Progenitor cell of endocrine pancreas (in vitro differentiated cells): ENCODE measurements at regions not wholly inside any gene's neighbourhood (a gene's known extent, or its start where the extent isn't known, plus 50 kb on each side); places are given as distances from the start of the nearest gene placed in this dataset.

Source experiments
- DNase-seq: peaks from one replicate; pipeline ENCODE4 v3.0.0; 2021; ENCODE audit warnings: low spot score; ENCODE audit not compliant: unreplicated experiment
- H3K27ac Mint-ChIP-seq: 2 replicates; pipeline ENCODE4 v1.8.0; 2021; ENCODE audit warnings: mild to moderate bottlenecking, moderate library complexity, mixed read lengths
- H3K27me3 Mint-ChIP-seq: 2 replicates; pipeline ENCODE4 v1.8.0; 2021; ENCODE audit warnings: mixed read lengths
- H3K36me3 Mint-ChIP-seq: 2 replicates; pipeline ENCODE4 v1.8.0; 2022; ENCODE audit warnings: mixed read lengths; ENCODE audit not compliant: insufficient read depth
- H3K4me1 Mint-ChIP-seq: 2 replicates; pipeline ENCODE4 v1.8.0; 2021; ENCODE audit warnings: low read depth, mixed read lengths
- H3K4me3 Mint-ChIP-seq: 2 replicates; pipeline ENCODE4 v1.8.0; 2021; ENCODE audit warnings: low read depth, mild to moderate bottlenecking, moderate library complexity, mixed read lengths
- H3K9me3 Mint-ChIP-seq: 2 replicates; pipeline ENCODE4 v1.8.0; 2021; ENCODE audit warnings: low read depth, mixed read lengths
- CTCF ChIP-seq: fragments of 200-600 bp; sonication (generic); IDR thresholded peaks from one replicate; pipeline ENCODE4 v1.5.0; 2021; ENCODE audit warnings: antibody characterized with exemption, mild to moderate bottlenecking; ENCODE audit not compliant: unreplicated experiment

DNA sequence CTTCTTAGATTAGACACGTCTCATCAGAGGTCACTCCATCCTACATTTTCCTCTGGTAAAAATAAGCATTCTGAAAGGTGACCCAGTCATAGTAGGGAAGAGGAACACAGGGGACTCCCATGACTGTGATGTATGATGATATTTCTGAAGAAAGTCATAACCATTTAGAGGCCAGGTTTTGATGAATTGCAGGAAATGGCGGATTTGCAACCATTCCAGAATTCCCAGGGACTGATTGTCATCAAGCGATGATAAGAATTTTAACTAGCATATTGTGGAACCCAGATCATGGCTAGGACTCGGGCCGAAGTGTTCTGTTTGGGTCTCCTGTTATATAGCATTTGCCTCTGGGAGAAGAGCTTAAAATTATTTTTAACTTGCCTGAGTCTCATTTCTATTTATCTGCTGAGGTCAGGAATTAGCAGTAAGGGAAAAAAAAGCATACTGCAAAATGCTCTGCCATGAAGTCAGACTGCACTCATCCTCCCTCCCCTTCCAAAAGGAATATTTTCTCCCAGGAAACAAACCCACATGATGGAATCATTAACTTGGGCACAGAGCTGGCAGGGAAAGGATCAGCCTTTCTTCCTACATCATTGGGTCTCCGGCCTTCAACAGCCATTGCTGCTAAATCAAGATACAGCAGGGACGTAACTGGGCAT, 286.7 kb downstream of the HLX start:
- no peak overlapping the region for H3K27ac Mint-ChIP-seq
- H3K27me3 Mint-ChIP-seq, result no peaks in the 10 kb centered on the region
- DNase-seq, result no peak
- H3K4me3 Mint-ChIP-seq, result no peak overlapping the region
- peaks cover 3% of the 10 kb centered on the region for H3K4me1 Mint-ChIP-seq
- no peaks in the 10 kb centered on the region for H3K9me3 Mint-ChIP-seq
- TF ChIP-seq CTCF, result no peak
- no peaks in the 10 kb centered on the region for H3K36me3 Mint-ChIP-seq

GRCh38 chr1:221166559-221167318, 287.5 kb downstream of the HLX start:
- Mint-ChIP-seq H3K36me3 (no peaks in the 10 kb centered on the region), H3K4me3 (no peak overlapping the region), H3K9me3 (no peaks in the 10 kb centered on the region), H3K27ac (no peak overlapping the region), H3K4me1 (peaks cover 3% of the 10 kb centered on the region), H3K27me3 (no peaks in the 10 kb centered on the region)
- no peak for DNase-seq
- TF ChIP-seq CTCF, result no peak

DNA sequence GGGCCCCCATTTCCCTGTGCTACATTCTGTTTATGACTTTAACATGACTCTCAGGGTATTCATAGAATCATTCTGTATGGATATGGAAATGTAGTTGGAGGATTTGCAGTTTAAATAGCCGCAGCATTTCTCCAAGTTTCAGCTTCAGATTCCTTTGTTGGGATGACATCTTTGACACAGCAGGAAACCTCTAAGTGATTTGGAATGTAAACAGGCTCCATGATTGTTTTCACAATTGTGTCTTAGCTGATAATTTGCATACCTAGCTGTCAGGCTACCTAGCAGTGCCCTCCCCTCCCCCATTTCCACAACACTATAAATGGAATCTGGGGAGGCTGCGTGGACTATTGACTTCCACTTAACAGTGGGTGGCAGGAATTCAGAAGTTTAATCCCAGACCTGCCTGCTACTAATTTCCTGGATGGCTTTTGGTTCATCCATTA, 290.2 kb downstream of the HLX start:
- Mint-ChIP-seq H3K36me3 (no peaks in the 10 kb centered on the region), H3K4me1 (peaks cover 3% of the 10 kb centered on the region), H3K9me3 (no peaks in the 10 kb centered on the region), H3K27ac (no peak overlapping the region), H3K4me3 (no peak overlapping the region), H3K27me3 (no peaks in the 10 kb centered on the region)
- TF ChIP-seq CTCF, result no peak
- no peak for DNase-seq

GRCh38 chr1:221170171-221170570, 290.9 kb downstream of the HLX start:
- DNase-seq, result no peak
- no peak overlapping the region for H3K4me3 Mint-ChIP-seq
- peaks cover 5% of the 10 kb centered on the region for H3K4me1 Mint-ChIP-seq
- no peaks in the 10 kb centered on the region for H3K27me3 Mint-ChIP-seq
- no peak overlapping the region for H3K27ac Mint-ChIP-seq
- H3K36me3 Mint-ChIP-seq, result no peaks in the 10 kb centered on the region
- no peak for TF ChIP-seq CTCF
- H3K9me3 Mint-ChIP-seq, result no peaks in the 10 kb centered on the region

- DNase-seq, result no peak
- H3K27ac Mint-ChIP-seq, result no peak overlapping the region
- no peaks in the 10 kb centered on the region for H3K27me3 Mint-ChIP-seq
- no peak for TF ChIP-seq CTCF
- H3K4me1 Mint-ChIP-seq, result peaks cover 5% of the 10 kb centered on the region
- no peak overlapping the region for H3K4me3 Mint-ChIP-seq
- no peaks in the 10 kb centered on the region for H3K36me3 Mint-ChIP-seq
- no peaks in the 10 kb centered on the region for H3K9me3 Mint-ChIP-seq
Observed at GRCh38 chr1:221171768-221172167, 292.5 kb downstream of the HLX start.
